Esophagus muscularis mucosa (tissue), 3 donors: ENCODE measurements at regions not wholly inside any gene's neighbourhood (a gene's known extent, or its start where the extent isn't known, plus 50 kb on each side); places are given as distances from the start of the nearest gene placed in this dataset.
"Not testable (repeated sequence)": the region's sequence is repeated elsewhere in the genome, so short reads cannot be mapped to it uniquely, and the experiment has no call there.

ENCODE experiments used
- CTCF ChIP-seq, 3 experiments: fragments of 200-600 bp in 2 of 3; fragments of 450-650 bp in 1 of 3; sonication (generic) in 2 of 3; IDR thresholded peaks; one replicate each; pipeline ENCODE4 v1.5.1; 2017 to 2019; ENCODE audit warnings: antibody characterized with exemption in 3 of 3, mild to moderate bottlenecking in 2 of 3, moderate library complexity in 1 of 3
- EP300 ChIP-seq: sonication (generic); formaldehyde crosslinking; IDR thresholded peaks from one replicate; pipeline ENCODE4 v1.6.1; 2017; ENCODE audit warnings: antibody characterized with exemption

GRCh38 chr2:215819713-215820112, 193.6 kb downstream of the MREG start:
- not testable (repeated sequence) for TF ChIP-seq CTCF (IDR thresholded peaks at IDR 0.05); EP300
